GM19043 (cell line): ENCODE measurements at regions not wholly inside any gene's neighbourhood (a gene's known extent, or its start where the extent isn't known, plus 50 kb on each side); places are given as distances from the start of the nearest gene placed in this dataset.
"Not testable (repeated sequence)": the region's sequence is repeated elsewhere in the genome, so short reads cannot be mapped to it uniquely, and the experiment has no call there.

ENCODE experiments used
- ATAC-seq: cut with Tn5 transposase; IDR thresholded peaks from one replicate; pipeline ENCODE4 v1.9.1; 2021; ENCODE audit warnings: low read depth; ENCODE audit not compliant: unreplicated experiment

DNA sequence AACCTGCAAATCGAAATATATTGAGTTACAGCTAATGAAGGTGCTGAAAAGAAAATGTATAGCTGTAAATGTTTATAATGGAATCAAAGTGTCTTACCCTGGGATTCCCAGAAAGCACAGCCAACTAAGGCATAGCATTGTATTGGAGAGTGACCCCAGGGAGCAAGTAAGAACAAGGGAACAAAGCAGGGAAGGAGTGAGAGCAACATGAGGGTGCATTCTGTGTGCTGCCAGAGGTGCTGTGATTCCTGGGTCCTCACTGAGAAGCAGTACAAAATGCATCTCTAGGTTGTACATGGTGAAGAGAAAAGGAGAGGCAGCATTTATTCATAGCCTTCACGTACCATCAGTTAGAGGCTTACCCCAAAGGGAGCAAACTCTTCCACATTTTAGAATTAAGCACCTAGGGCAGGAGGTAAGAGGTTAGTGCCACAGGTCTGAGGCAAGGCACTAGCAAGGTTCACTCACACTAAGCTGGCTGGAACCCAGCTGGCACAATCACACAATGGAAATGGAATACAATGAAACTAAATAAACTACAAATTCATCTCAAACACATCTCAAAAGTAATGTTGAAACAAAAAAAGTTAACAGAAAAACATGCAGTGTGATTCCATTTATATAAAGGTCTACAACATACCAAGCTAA, 151.5 kb upstream of the C2CD4B start:
- ATAC-seq: no peak

DNA sequence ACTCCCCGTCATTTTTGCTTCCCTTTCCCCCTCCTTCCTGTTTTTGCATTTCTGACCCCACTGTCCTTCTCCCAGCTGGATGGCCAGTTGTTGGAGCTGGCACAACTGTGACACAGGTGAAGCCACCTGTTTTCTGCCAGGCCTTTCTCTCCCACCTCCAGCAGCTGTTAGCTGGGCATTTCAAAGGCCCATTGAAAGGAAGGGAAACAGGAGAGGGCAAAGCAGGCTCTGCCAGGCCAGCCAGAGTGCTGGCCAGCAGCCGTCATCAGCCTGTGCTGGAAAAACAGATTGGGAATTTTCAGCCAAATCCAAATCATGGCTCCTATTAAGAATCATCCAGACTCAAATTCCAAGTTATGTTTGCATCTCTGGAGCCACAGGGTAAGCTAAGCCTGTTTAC, 155.2 kb upstream of the C2CD4B start:
- ATAC-seq: no peak

DNA sequence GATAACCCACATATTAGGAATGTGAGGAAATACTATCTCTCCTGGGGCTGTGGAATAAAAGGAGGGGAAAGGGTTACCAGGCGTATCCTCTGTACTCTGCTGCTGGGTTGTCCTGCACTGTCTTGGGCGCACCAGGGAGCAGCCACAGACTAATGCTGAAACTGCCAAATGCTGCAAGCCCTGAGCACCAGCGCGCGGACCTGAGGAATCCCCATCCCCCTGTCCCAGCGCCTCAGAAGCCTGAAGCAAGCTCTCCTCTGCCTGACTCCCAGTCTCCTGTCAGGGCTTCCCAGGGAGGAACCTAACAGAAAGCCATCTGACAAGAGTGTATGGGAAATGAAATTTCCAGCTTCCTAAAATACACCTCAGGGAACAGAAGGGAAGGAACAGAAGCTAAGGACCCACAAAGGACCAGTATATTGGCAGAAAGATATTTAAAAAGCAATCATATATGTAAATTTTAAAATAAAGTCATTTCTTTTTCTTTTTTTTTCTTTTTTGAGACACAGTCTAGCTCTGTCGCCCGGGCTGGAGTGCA, 158.3 kb upstream of the C2CD4B start:
- ATAC-seq: no peak

DNA sequence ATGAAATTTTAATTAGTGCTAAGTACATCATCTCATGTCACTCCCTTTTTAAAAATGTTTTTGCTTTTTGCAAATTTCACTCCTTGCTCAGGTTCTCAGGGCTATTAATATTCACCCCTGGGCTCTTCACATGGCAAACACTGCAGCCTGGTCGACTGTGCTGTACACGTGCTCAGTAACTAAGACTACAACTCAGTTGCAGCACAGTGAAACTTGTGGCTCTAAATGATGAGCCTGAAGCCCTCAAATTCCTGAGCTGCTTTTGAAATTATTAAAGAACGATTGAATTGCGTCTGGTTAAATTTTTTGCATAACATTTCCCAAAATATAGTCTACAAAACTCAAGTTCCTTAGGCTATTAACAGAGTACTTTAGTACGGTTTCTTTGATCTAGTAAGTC, 159.3 kb upstream of the C2CD4B start:
- ATAC-seq: no peak

DNA sequence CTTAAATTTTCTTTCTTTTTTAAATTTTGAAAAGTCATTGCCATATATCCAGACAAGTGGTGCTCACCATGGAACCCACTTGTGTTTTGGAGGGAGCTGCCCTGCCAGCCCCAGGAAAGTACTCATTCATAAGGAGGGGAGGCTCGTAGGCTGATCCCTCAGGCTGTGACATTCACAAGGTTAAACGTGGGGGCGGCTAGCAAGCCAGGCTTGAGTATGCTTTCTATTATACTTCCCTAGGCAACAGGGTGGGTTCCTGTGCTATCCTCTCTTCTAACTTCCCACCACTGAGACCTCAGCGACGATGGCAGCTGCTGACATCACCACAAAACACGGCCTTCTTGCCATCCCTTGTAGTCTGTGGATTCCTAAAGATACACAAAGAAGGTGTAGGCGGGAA, 160.5 kb upstream of the C2CD4B start:
- no peak for ATAC-seq

DNA sequence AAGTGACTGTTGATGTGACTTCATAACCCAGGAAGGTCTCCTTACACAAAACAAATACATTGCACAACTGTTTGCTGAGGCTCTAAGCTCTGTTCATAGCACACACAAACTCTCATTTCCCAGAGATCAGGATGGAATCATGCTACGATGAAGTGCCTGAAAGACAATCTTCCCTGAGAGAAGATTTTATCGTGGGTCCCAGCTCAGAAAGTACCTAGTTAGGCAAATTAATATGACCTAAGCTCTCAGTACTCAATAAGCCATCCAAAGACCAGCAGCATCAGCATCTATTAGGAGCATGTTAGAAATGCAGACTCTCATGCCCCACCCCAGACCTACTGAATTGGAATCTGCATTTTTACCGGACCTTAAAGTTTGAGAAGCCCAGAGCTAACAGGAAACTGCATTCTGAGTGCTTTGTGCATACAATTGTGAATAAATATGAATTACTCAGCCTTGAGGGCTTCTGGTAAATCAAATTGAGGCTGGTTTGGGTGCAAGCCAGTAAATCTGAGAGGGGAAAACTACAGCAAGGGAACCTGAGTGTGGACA, 161.5 kb upstream of the C2CD4B start:
- ATAC-seq: no peak

DNA sequence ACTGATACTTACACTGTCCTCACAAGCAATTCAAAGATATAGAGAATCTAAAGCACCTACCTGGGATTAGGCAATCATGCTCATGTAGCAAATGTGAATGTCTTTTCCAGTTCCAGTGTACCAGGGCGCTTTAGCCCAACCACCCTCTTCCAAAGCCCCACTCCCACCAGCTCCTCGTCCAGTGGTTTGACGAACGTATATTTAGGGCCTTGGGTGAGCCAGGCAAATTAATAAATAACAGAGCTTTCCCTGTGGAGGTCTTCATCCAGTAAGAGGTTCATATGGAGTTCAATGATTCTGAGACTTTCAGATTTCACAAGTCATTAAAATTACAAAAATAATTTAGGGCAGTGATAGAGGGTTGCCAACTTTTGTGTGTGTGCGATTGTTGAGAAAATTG, 162.3 kb upstream of the C2CD4B start:
- ATAC-seq: no peak

DNA sequence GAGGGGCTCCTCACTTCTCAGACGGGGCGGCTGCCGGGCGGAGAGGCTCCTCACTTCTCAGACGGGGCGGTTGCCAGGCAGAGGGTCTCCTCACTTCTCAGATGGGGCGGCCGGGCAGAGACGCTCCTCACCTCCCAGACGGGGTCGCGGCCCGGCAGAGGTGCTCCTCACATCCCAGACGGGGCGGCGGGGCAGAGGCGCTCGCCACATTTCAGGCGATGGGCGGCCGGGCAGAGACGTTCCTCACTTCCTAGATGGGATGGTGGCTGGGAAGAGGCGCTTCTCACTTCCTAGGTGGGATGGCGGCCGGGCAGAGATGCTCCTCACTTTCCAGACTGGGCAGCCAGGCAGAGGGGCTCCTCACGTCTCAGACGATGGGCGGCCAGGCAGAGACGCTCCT, 167.4 kb upstream of the C2CD4B start:
- ATAC-seq: not testable (repeated sequence)

DNA sequence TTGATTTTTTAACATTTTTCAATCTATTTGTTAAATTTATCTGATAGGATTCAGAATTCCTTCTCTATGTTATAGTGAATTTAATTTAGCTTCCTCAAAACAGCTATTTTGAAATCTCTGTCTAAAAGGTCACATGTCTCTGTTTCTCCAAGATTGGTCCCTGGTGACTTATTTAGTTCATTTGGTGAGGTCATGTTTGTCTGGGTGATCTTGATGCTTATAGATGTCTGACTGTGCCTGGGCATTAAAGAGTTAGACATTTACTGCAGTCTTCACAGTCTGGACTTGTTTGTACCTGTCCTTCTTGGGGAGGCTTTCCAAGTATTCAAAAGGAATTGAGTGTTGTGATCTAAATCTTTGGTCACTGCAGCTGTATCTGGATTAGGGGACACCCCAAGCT, 169.5 kb upstream of the C2CD4B start:
- ATAC-seq: no peak

DNA sequence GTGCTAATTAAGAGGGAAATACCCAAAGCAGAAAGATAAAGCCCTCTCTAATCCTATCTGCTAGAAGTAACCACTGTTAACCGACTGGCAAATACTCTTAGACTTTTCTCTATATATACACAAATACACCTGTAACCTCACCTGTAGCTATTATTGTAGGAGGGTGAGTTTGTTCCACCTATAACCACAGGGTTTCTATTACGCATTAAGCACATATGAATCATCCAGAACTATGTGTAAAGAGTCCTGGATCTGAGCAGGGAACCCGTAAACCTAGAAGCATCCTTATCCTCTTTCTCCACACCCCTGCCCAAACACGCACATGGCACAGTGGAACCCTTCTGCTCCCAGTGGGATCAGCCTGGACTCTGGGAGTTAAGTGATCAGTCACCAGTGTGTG, 172.8 kb upstream of the C2CD4B start:
- no peak for ATAC-seq

DNA sequence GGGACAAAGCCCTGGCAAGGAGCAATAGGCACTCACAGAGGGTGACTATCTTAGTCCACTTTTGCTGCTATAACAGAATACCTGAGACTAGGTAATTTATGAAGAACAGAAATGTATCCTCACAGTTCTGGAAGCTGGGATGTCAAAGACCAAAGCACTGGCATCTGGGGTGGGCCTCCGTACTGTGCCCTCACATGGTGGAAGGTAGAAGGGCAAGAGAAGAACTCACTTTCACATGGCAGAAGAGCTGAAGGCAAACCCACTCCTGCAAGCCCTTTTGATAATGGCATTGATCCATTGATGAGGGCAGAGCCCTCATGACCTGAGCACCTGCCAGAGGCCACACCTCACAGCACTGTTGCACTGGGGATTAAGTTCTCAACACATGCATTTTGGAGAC, 173.4 kb upstream of the C2CD4B start:
- no peak for ATAC-seq

DNA sequence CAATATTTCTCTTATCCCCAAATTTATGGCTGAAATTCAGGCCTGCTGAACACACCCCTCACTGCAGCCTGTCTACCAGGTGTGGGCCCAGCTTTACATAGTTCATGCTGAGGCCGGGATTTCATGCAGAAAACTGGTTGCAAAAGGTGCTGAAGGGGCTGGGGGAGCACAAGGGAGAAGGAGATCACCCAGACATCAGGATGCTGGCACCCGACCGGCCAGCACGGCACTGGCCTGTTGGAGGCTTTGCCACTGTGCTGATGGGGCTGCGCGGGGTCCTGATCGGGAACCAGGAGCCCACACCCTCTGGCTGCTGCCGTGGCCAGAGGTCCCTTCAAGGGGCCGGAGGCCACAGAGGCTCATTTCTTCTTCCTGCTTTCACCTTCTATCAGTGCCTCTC, 177.9 kb upstream of the C2CD4B start:
- no peak for ATAC-seq

DNA sequence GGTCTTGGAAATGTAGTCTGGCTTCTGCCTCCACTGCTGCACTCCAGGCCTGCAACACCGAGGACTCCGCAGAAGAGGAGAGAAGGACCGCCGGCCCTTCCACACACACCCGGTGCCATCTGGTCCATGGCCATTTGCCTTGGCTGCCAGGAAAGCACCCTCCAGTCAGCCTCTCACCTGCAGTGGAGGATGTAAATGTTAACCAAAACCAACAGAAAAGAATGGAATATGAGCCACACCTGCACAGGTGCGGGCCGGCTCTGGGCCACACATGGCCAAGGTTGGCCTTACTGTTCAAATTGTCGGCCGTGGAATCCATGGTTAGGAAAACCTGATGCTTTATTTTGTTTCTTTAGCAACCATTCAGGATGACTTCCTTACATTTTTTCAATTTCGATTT, 178.3 kb upstream of the C2CD4B start:
- no peak for ATAC-seq

DNA sequence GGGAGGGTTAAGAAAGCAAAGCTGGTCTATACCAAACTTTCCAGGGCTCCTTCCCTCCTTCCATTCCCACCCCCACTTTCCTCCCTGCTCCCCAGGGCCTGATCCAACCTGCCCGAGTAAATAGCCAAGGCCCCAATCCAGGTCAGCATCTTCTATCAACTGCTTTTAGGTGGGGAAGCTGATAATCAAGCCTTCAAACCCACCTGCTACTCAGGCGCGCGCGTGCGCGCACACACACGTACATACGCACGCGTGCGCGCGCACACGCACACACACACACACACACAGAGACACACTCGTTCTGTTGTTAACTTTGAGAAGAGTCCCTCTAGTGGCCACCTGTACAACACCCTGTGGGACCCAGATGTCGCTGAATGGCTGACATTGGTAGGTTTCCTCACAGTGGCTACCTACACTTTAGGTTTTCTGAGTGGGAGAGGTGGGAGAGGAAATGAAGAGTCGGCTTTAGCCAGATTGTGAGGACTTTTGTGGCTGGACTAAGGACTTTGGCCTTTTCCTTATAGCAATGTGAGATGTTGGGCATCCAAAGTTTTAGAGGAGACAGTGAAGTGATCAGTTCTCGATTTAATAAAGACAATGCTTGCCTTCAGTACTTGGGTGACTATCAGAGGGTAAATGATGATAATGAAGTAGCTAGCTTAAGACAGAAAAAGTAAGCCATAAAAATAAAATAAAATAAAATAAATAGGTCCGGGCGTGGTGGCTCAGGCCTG, 179.9 kb upstream of the C2CD4B start:
- ATAC-seq: no peak

DNA sequence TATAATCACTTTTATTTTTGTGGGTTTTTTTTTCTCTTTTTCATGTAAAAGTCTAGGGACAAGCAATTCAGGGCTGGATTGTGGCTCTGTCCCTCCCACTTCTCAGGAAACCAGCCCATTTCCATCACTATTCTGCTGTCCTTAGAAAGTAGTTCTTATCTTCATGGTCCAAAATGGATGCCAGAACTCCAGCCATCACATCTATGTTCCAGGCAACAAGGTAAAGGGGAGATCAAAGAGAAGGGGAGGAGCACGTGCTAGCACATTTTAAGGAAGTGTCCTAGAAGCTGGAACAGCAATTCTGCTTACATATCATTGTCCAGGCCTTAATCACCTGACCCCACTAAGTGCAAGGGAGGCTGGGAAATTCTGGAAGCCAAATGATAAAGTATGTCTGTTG, 181.1 kb upstream of the C2CD4B start:
- ATAC-seq: no peak

DNA sequence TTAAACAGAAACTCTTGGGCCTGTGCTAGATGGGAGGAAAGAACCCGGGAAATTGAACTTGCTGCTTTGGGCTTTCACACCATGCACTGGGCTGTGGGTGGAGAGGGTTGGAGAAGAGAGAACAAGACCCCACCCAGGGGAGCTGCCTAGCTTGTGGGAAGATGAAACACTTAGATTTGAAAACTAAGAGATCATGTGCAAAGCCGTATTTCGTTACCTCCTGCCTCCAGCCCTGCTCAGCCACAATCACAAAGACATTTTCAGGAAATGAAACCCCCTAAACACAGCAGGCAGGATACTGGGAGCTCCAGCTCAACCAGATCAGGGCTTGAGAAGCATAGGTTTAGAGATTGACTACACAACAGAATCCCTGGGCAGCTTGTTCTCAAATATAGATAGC, 183.0 kb upstream of the C2CD4B start:
- no peak for ATAC-seq

DNA sequence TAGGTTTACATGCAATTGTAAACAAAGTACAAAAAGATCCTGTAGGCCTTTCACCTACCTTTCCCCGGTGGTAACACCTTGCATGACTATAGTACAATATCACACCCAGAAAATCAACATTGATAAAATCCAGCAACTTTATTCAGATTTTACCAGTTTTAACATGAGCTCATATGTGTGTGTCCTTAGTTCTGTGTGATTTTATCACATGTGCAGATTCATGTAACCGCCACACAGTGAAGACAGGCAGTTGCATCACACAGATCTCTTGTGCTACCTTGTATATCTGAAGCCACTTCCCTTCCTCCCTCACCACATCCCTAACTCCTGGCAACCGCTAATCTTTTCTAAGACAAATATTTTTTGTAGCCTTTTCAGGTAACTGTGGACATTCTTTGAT, 183.5 kb upstream of the C2CD4B start:
- ATAC-seq: no peak

DNA sequence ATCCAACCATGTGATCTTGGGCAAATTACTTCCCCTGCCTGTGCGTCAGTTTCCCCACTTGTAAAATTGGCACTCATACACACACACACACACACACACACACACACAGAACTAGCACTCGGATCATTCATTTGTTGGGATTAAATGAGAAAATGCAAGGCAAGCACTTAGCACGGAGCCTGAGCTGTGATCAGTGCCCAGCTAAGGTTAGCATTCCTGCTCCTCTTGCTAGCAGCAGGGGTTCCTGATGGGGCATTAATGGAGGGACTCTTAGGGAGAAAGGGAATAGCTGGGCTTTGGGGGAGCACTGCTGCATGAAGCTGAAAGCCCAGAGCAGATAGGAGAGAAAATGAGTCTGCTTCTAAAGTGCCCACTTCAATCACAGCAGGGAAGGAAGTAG, 187.7 kb upstream of the C2CD4B start:
- no peak for ATAC-seq

DNA sequence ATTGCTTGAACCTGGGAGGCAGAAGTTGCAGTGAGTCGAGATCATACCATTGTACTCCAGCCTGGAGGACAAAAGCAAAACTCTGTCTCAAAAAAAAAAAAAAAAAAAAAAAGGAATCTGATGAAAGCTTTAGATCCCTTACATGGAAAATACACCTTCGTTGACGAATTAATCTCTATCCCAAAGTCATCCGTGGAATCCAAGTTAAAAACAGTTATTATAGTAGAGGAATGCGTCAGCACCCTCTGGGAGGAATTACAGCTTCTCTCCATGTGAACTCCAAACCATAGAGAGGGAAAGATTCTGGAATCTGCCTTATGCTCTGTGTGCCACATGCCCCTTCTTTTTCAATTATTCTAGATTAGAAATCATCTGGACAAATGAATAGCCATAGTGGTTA, 192.3 kb upstream of the C2CD4B start:
- no peak for ATAC-seq

DNA sequence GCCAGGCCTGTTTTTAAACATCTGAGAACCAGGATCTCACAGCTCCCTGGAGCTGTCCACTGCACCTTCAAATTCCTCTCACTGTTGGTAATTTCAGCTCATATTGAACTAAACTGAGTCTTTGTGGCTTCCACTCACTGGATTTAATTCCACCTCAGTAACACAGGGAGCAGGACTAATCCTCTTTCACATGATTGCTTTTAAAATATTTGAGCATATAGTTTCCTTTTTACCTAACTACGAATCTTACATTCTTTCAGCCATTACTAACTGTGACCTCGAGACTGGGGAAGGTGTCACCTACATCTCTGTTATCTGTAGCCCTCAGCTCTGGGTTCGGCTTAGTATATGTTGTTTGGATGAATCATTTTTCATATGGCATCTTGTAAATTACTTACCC, 194.3 kb upstream of the C2CD4B start:
- ATAC-seq: no peak

DNA sequence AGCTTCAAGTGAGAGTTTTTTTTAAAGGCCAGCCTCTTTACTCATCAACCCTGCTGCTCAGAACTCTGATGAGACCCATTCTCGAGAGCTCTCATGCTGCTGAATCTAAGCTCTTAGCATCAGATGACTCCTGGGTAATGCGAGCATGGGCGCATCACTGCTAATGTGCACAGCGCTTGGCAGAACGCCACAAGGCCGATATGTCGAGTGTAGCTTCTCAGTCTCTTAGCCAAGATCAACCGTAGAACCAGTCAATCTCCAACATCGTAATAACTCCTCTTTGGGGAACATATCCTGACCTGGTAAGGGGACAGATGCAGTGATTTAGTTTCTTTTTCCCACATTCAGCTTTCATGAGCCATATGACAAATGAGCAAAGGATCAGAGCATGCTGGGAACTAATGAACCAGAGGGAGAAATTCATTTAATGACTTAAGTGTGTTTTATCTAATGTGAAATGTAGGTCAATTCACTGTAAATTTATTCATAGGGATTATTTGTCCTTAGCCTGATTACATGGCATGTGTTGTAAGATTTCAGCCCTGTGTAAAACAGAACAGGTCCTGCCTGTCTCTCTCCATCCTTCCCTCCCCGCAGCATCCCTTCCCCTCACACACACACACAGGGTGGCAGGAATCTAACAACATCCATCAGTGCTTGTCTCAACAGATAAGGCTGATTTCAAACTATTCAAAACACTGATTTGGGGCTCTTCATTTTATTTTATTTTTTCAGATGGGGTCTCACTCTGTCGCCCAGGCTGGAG, 195.4 kb upstream of the C2CD4B start:
- no peak for ATAC-seq
